Mesothelial cell of epicardium (in vitro differentiated cells): ENCODE measurements at regions not wholly inside any gene's neighbourhood (a gene's known extent, or its start where the extent isn't known, plus 50 kb on each side); places are given as distances from the start of the nearest gene placed in this dataset.

Source experiments
- DNase-seq, 2 experiments: peaks; one replicate each; pipeline ENCODE4 v3.0.0; 2021; ENCODE audit warnings: low spot score in 2 of 2; ENCODE audit not compliant: unreplicated experiment in 2 of 2
- H3K27ac Mint-ChIP-seq: 2 replicates; pipeline ENCODE4 v1.8.0; 2021; ENCODE audit warnings: mixed read lengths
- H3K27me3 Mint-ChIP-seq: 2 replicates; pipeline ENCODE4 v1.8.0; 2021; ENCODE audit warnings: low read depth, mixed read lengths
- H3K36me3 Mint-ChIP-seq: 2 replicates; pipeline ENCODE4 v1.8.0; 2021; ENCODE audit warnings: mixed read lengths
- H3K4me1 Mint-ChIP-seq: 2 replicates; pipeline ENCODE4 v1.8.0; 2021; ENCODE audit warnings: mixed read lengths
- H3K4me3 Mint-ChIP-seq: 2 replicates; pipeline ENCODE4 v1.8.0; 2021; ENCODE audit warnings: mild to moderate bottlenecking, moderate library complexity, mixed read lengths
- H3K9me3 Mint-ChIP-seq: 2 replicates; pipeline ENCODE4 v1.8.0; 2021; ENCODE audit warnings: mixed read lengths
- TF ChIP-seq, protein P1 (sequence below): fragments of 200-600 bp; sonication (generic); IDR thresholded peaks from one replicate; pipeline ENCODE4 v1.5.0; 2021; ENCODE audit warnings: antibody characterized with exemption; ENCODE audit not compliant: unreplicated experiment

DNA sequence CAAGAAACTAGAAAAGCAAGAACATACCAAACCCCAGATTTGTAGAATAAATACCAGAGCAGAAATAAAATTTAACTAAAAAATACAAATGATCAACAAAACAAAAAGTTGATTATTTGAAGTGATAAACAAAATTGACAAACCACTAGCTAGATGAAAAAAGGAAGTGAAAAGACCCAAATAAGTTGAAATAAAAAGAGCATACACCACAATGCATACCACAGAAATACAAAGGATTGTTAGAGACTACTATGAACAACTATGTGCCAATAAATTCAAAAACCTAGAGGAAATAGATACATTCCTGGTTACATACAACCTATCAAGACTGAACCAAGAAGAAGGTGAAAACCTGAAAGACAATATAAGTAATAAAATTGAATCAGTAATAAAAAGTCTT is 333.4 kb downstream of the SH2D4B start:
- Mint-ChIP-seq H3K9me3 (peaks cover 29% of the 10 kb centered on the region), H3K4me1 (no peaks in the 10 kb centered on the region), H3K27me3 (peaks cover 1% of the 10 kb centered on the region), H3K27ac (no peak overlapping the region), H3K4me3 (no peak overlapping the region), H3K36me3 (no peaks in the 10 kb centered on the region)
- DNase-seq: no peak
- TF ChIP-seq, protein P1, sequence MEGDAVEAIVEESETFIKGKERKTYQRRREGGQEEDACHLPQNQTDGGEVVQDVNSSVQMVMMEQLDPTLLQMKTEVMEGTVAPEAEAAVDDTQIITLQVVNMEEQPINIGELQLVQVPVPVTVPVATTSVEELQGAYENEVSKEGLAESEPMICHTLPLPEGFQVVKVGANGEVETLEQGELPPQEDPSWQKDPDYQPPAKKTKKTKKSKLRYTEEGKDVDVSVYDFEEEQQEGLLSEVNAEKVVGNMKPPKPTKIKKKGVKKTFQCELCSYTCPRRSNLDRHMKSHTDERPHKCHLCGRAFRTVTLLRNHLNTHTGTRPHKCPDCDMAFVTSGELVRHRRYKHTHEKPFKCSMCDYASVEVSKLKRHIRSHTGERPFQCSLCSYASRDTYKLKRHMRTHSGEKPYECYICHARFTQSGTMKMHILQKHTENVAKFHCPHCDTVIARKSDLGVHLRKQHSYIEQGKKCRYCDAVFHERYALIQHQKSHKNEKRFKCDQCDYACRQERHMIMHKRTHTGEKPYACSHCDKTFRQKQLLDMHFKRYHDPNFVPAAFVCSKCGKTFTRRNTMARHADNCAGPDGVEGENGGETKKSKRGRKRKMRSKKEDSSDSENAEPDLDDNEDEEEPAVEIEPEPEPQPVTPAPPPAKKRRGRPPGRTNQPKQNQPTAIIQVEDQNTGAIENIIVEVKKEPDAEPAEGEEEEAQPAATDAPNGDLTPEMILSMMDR: no peak

GRCh38 chr10:80878330-80878729 is 340.6 kb downstream of the SH2D4B start:
- Mint-ChIP-seq H3K36me3 (no peaks in the 10 kb centered on the region), H3K4me3 (no peak overlapping the region), H3K27ac (no peak overlapping the region), H3K27me3 (no peaks in the 10 kb centered on the region), H3K4me1 (no peaks in the 10 kb centered on the region), H3K9me3 (peaks cover 10% of the 10 kb centered on the region)
- DNase-seq: no peak
- TF ChIP-seq, protein P1: no peak

DNA sequence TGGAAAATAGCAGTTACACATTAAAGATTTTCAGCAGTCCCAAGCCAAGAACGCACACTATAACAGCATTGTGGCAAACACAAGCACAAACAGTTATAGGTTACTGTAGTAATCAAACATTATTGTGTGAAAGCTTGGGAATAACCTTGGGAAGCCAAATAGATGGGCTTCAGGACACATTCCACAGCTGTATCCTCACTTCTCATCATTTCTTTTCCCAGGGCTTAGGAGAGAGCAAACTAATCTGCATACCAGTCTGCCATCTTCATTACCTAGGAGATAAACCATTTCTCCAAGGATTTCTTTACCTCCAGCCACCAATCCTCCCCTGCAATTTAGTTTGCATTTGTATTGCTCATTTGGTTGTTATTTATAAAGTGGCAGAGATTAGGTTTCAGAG is 352.4 kb downstream of the SH2D4B start:
- TF ChIP-seq, protein P1: no peak
- H3K36me3 Mint-ChIP-seq: no peaks in the 10 kb centered on the region
- H3K27ac Mint-ChIP-seq: no peak overlapping the region
- no peaks in the 10 kb centered on the region for H3K9me3 Mint-ChIP-seq
- DNase-seq: no peak
- no peak overlapping the region for H3K4me3 Mint-ChIP-seq
- no peaks in the 10 kb centered on the region for H3K27me3 Mint-ChIP-seq
- H3K4me1 Mint-ChIP-seq: peaks cover 5% of the 10 kb centered on the region

DNA sequence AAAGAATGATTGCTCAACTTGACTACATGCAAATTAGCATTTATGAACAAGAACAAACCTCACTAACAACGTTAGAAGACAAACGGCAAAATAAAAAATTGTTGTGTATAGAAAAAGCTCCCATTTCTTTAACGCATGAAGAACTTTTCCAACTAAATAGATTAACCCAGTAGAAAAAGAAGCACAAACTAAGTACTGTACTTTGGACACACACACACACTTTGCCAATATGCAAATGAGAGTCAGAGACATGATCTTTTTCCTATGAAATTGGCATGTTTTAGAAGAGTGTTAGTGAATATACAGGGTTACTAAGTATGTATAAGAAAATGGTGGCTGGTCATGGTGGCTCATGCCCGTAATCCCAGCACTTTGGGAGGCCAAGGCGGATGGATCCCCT is 355.6 kb downstream of the SH2D4B start:
- TF ChIP-seq, protein P1: no peak
- DNase-seq: no peak
- Mint-ChIP-seq H3K9me3 (no peaks in the 10 kb centered on the region), H3K27ac (no peak overlapping the region), H3K27me3 (no peaks in the 10 kb centered on the region), H3K4me1 (peaks cover 27% of the 10 kb centered on the region), H3K36me3 (no peaks in the 10 kb centered on the region), H3K4me3 (no peak overlapping the region)

DNA sequence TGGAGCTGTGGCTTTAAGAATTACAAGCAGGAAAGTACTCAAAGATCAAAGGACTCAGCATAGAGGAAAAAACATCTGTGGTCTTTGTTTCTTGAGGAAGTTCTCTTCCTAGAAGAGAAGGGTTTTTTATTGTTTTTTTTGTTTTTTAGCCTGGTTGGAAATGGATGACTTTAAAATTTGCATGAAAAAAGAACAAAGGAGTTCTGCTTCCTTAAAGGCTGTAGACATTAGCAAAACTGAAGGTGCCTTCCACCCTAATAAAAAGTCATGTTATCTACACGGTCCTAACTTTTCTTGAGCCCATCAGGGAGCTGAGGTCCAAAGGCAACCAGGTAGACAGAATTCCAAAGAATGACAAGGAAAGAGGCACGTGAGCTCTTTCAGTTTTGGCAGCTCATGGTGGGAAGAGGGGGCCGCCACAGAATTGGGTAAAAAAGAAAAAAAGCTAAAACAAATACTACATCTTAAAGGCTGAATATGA is 356.6 kb downstream of the SH2D4B start:
- no peak overlapping the region for H3K4me3 Mint-ChIP-seq
- no peaks in the 10 kb centered on the region for H3K36me3 Mint-ChIP-seq
- TF ChIP-seq, protein P1: no peak
- H3K4me1 Mint-ChIP-seq: peaks cover 27% of the 10 kb centered on the region
- no peak for DNase-seq
- no peaks in the 10 kb centered on the region for H3K27me3 Mint-ChIP-seq
- peak overlapping the region; percentile 8 for H3K27ac Mint-ChIP-seq
- no peaks in the 10 kb centered on the region for H3K9me3 Mint-ChIP-seq
